ENCODE measurements at regions not wholly inside any gene's neighbourhood (a gene's known extent, or its start where the extent isn't known, plus 50 kb on each side); places are given as distances from the start of the nearest gene placed in this dataset.

- Histone ChIP-seq H3K4me3 (no peak overlapping the region), H3K27ac (no peak overlapping the region), H3K36me3 (no peaks in the 10 kb centered on the region), H3K4me2 (no peak overlapping the region), H3K9ac (no peak overlapping the region), H3K4me1 (no peaks in the 10 kb centered on the region), H3K9me3 (replicated peaks in 1 of 11) (no peaks in the 10 kb centered on the region), H3K27me3 (no peaks in the 10 kb centered on the region), H4K20me1 (no peaks in the 10 kb centered on the region)
- no peak for TF ChIP-seq Cebpa-rat (IDR thresholded peaks at IDR 0.05)
These were observed 213.4 kb upstream of the ARSJ start for GRCh38 chr4:114192854-114193253.

- H3K4me3 ChIP-seq: no peak overlapping the region
- no peak overlapping the region for H3K4me2 ChIP-seq
- H3K9me3 ChIP-seq (replicated peaks in 1 of 11): no peaks in the 10 kb centered on the region
- no peaks in the 10 kb centered on the region for H3K27me3 ChIP-seq
- TF ChIP-seq Cebpa-rat (IDR thresholded peaks at IDR 0.05): no peak
- no peaks in the 10 kb centered on the region for H3K36me3 ChIP-seq
- no peaks in the 10 kb centered on the region for H3K4me1 ChIP-seq
- H3K27ac ChIP-seq: no peak overlapping the region
- H3K9ac ChIP-seq: no peak overlapping the region
- H4K20me1 ChIP-seq: no peaks in the 10 kb centered on the region
These were observed 214.4 kb upstream of the ARSJ start for GRCh38 chr4:114193624-114194399.

- H4K20me1 ChIP-seq: no peaks in the 10 kb centered on the region
- no peak for TF ChIP-seq Cebpa-rat (IDR thresholded peaks at IDR 0.05)
- H3K9ac ChIP-seq: no peak overlapping the region
- no peaks in the 10 kb centered on the region for H3K27me3 ChIP-seq
- H3K4me2 ChIP-seq: no peak overlapping the region
- no peaks in the 10 kb centered on the region for H3K9me3 ChIP-seq (replicated peaks in 1 of 11)
- no peaks in the 10 kb centered on the region for H3K36me3 ChIP-seq
- H3K27ac ChIP-seq: no peak overlapping the region
- H3K4me1 ChIP-seq: no peaks in the 10 kb centered on the region
- no peak overlapping the region for H3K4me3 ChIP-seq
These were observed 217.2 kb upstream of the ARSJ start for GRCh38 chr4:114196606-114197005.

GRCh38 chr4:114200026-114200425 lies 220.6 kb upstream of the ARSJ start:
- Histone ChIP-seq H3K9me3 (replicated peaks in 1 of 11) (no peaks in the 10 kb centered on the region), H3K4me1 (no peaks in the 10 kb centered on the region), H3K36me3 (no peaks in the 10 kb centered on the region), H3K9ac (no peak overlapping the region), H3K27me3 (no peaks in the 10 kb centered on the region), H3K4me3 (no peak overlapping the region), H3K4me2 (no peak overlapping the region), H3K27ac (no peak overlapping the region), H4K20me1 (no peaks in the 10 kb centered on the region)
- TF ChIP-seq Cebpa-rat (IDR thresholded peaks at IDR 0.05): no peak

GRCh38 chr4:114205261-114205660 lies 225.8 kb upstream of the ARSJ start:
- no peaks in the 10 kb centered on the region for H4K20me1 ChIP-seq
- H3K9ac ChIP-seq: no peak overlapping the region
- H3K9me3 ChIP-seq (replicated peaks in 1 of 11): no peaks in the 10 kb centered on the region
- H3K4me2 ChIP-seq: no peak overlapping the region
- no peaks in the 10 kb centered on the region for H3K36me3 ChIP-seq
- H3K4me3 ChIP-seq: no peak overlapping the region
- H3K27me3 ChIP-seq: no peaks in the 10 kb centered on the region
- H3K4me1 ChIP-seq: no peaks in the 10 kb centered on the region
- no peak overlapping the region for H3K27ac ChIP-seq
- TF ChIP-seq Cebpa-rat (IDR thresholded peaks at IDR 0.05): no peak

- Histone ChIP-seq H3K9me3 (replicated peaks in 1 of 11) (no peaks in the 10 kb centered on the region), H4K20me1 (no peaks in the 10 kb centered on the region), H3K9ac (no peak overlapping the region), H3K36me3 (no peaks in the 10 kb centered on the region), H3K27ac (no peak overlapping the region), H3K27me3 (no peaks in the 10 kb centered on the region), H3K4me2 (no peak overlapping the region), H3K4me1 (no peaks in the 10 kb centered on the region), H3K4me3 (no peak overlapping the region)
- TF ChIP-seq Cebpa-rat (IDR thresholded peaks at IDR 0.05): no peak
These were observed 229.2 kb upstream of the ARSJ start for GRCh38 chr4:114208574-114209151.

GRCh38 chr4:114209584-114209983 lies 230.1 kb upstream of the ARSJ start:
- no peaks in the 10 kb centered on the region for H3K36me3 ChIP-seq
- no peak overlapping the region for H3K4me3 ChIP-seq
- no peaks in the 10 kb centered on the region for H4K20me1 ChIP-seq
- H3K4me2 ChIP-seq: no peak overlapping the region
- no peak overlapping the region for H3K27ac ChIP-seq
- H3K9ac ChIP-seq: no peak overlapping the region
- TF ChIP-seq Cebpa-rat (IDR thresholded peaks at IDR 0.05): no peak
- H3K4me1 ChIP-seq: no peaks in the 10 kb centered on the region
- no peaks in the 10 kb centered on the region for H3K27me3 ChIP-seq
- H3K9me3 ChIP-seq (replicated peaks in 1 of 11): no peaks in the 10 kb centered on the region

GRCh38 chr4:114211556-114211955 lies 232.1 kb upstream of the ARSJ start:
- TF ChIP-seq Cebpa-rat (IDR thresholded peaks at IDR 0.05): no peak
- no peaks in the 10 kb centered on the region for H3K36me3 ChIP-seq
- no peak overlapping the region for H3K4me3 ChIP-seq

GRCh38 chr4:114217150-114217817 lies 237.8 kb upstream of the ARSJ start:
- H3K9me3 ChIP-seq (replicated peaks in 1 of 11): no peaks in the 10 kb centered on the region
- H3K4me3 ChIP-seq: no peak overlapping the region
- no peak overlapping the region for H3K9ac ChIP-seq
- TF ChIP-seq Cebpa-rat (IDR thresholded peaks at IDR 0.05): no peak
- no peak overlapping the region for H3K27ac ChIP-seq
- no peaks in the 10 kb centered on the region for H3K36me3 ChIP-seq
- no peak overlapping the region for H3K4me2 ChIP-seq
- H4K20me1 ChIP-seq: no peaks in the 10 kb centered on the region
- H3K27me3 ChIP-seq: no peaks in the 10 kb centered on the region
- no peaks in the 10 kb centered on the region for H3K4me1 ChIP-seq

More at GRCh38 chr4:114211556-114211955, 232.1 kb upstream of the ARSJ start:
- Histone ChIP-seq H4K20me1 (no peaks in the 10 kb centered on the region), H3K9ac (no peak overlapping the region), H3K27me3 (no peaks in the 10 kb centered on the region), H3K9me3 (replicated peaks in 1 of 11) (no peaks in the 10 kb centered on the region), H3K4me2 (no peak overlapping the region), H3K27ac (no peak overlapping the region), H3K4me1 (no peaks in the 10 kb centered on the region)

- Histone ChIP-seq H3K9ac (no peak overlapping the region), H3K27me3 (no peaks in the 10 kb centered on the region), H3K36me3 (no peaks in the 10 kb centered on the region), H4K20me1 (no peaks in the 10 kb centered on the region), H3K4me3 (no peak overlapping the region), H3K4me1 (no peaks in the 10 kb centered on the region), H3K27ac (no peak overlapping the region), H3K4me2 (no peak overlapping the region), H3K9me3 (replicated peaks in 1 of 11) (no peaks in the 10 kb centered on the region)
- TF ChIP-seq Cebpa-rat (IDR thresholded peaks at IDR 0.05): no peak
These were observed 244.1 kb upstream of the ARSJ start for GRCh38 chr4:114223580-114223979.

Measured in BLaER1 treated with 17β-estradiol and CSF1 and Interleukin-3, amounts not matched to agents 10 nM and 100 nM (cell line).